ENCODE measurements at regions not wholly inside any gene's neighbourhood (a gene's known extent, or its start where the extent isn't known, plus 50 kb on each side); places are given as distances from the start of the nearest gene placed in this dataset.

- TF ChIP-seq BCLAF1 (IDR thresholded peaks at IDR 0.05; ENCODE audit: borderline replicate concordance in 1 of 2, control insufficient read depth in 1 of 2, low read depth in 2 of 2, low read length in 1 of 2) = no peak
- TF ChIP-seq SMC3 (conservative IDR thresholded peaks at IDR 0.05; ENCODE audit: insufficient read depth, low read depth, low read length) = no peak
- no peak for TF ChIP-seq PHB (CRISPR knock-in tag; IDR thresholded peaks at IDR 0.05)
These were observed 281.7 kb downstream of the RCHY1 start for GRCh38 chr4:75232546-75232945.
